Skin epidermis (tissue), 12 donors: ENCODE measurements at regions not wholly inside any gene's neighbourhood (a gene's known extent, or its start where the extent isn't known, plus 50 kb on each side); places are given as distances from the start of the nearest gene placed in this dataset.

Experiments
- H3K27ac ChIP-seq, 21 experiments: fragments of 200-600 bp; sonication (generic) in 11 of 21; one replicate each; pipeline ENCODE4 v1.5.0; 2020; ENCODE audit warnings: mild to moderate bottlenecking in 3 of 21, inconsistent platforms in 2 of 21, moderate library complexity in 2 of 21
- H3K4me3 ChIP-seq, 7 experiments: fragments of 200-600 bp; sonication (generic) in 2 of 7; one replicate each; pipeline ENCODE4 v1.5.0; 2020; ENCODE audit warnings: inconsistent platforms in 2 of 7, mild to moderate bottlenecking in 2 of 7, moderate library complexity in 1 of 7

- Histone ChIP-seq H3K27ac (no peak overlapping the region), H3K4me3 (no peak overlapping the region)
These were observed 452.7 kb downstream of the SUCLA2 start for GRCh38 chr13:47548294-47548840.

GRCh38 chr13:47546391-47547225, 454.5 kb downstream of the SUCLA2 start:
- Histone ChIP-seq H3K4me3 (no peak overlapping the region), H3K27ac (no peak overlapping the region)

- H3K4me3 ChIP-seq: no peak overlapping the region
- no peak overlapping the region for H3K27ac ChIP-seq
These were observed 455.7 kb downstream of the SUCLA2 start for GRCh38 chr13:47545201-47546024.

- Histone ChIP-seq H3K27ac (no peak overlapping the region), H3K4me3 (no peak overlapping the region)
These were observed 461.8 kb downstream of the SUCLA2 start for GRCh38 chr13:47539317-47539716.

GRCh38 chr13:47523771-47524170, 477.3 kb downstream of the SUCLA2 start:
- Histone ChIP-seq H3K27ac (no peak overlapping the region), H3K4me3 (no peak overlapping the region)

- no peak overlapping the region for H3K27ac ChIP-seq
- no peak overlapping the region for H3K4me3 ChIP-seq
These were observed 479.1 kb downstream of the SUCLA2 start for GRCh38 chr13:47521890-47522487.

- no peak overlapping the region for H3K4me3 ChIP-seq
- H3K27ac ChIP-seq: no peak overlapping the region
These were observed 481.4 kb downstream of the SUCLA2 start for GRCh38 chr13:47519626-47520025.

- Histone ChIP-seq H3K4me3 (no peak overlapping the region), H3K27ac (no peak overlapping the region)
These were observed 482.5 kb downstream of the SUCLA2 start for GRCh38 chr13:47518530-47518929.

- Histone ChIP-seq H3K27ac (no peak overlapping the region), H3K4me3 (no peak overlapping the region)
These were observed 489.4 kb downstream of the SUCLA2 start for GRCh38 chr13:47511647-47512046.

GRCh38 chr13:47508527-47509228, 492.4 kb downstream of the SUCLA2 start:
- H3K4me3 ChIP-seq: no peak overlapping the region
- H3K27ac ChIP-seq: no peak overlapping the region

GRCh38 chr13:47503475-47503874, 497.6 kb downstream of the SUCLA2 start:
- no peak overlapping the region for H3K27ac ChIP-seq
- H3K4me3 ChIP-seq: no peak overlapping the region

GRCh38 chr13:47502166-47502565, 498.9 kb downstream of the SUCLA2 start:
- Histone ChIP-seq H3K27ac (no peak overlapping the region), H3K4me3 (no peak overlapping the region)

GRCh38 chr13:47499358-47500150, 501.5 kb downstream of the SUCLA2 start:
- H3K27ac ChIP-seq: no peak overlapping the region

GRCh38 chr13:47484548-47484947, 516.5 kb downstream of the SUCLA2 start:
- H3K4me3 ChIP-seq: no peak overlapping the region
- H3K27ac ChIP-seq: peak overlapping the region in 1 of 21 experiments; percentile 43

More at GRCh38 chr13:47499358-47500150, 501.5 kb downstream of the SUCLA2 start:
- H3K4me3 ChIP-seq: no peak overlapping the region

- Histone ChIP-seq H3K27ac (no peak overlapping the region), H3K4me3 (no peak overlapping the region)
These were observed 519.5 kb downstream of the SUCLA2 start for GRCh38 chr13:47481536-47481935.

GRCh38 chr13:47480951-47481350, 520.1 kb downstream of the SUCLA2 start:
- Histone ChIP-seq H3K27ac (no peak overlapping the region), H3K4me3 (no peak overlapping the region)

GRCh38 chr13:47480121-47480520, 521.0 kb downstream of the SUCLA2 start:
- Histone ChIP-seq H3K4me3 (no peak overlapping the region), H3K27ac (peak overlapping the region in 3 of 21 experiments; percentile 26 to 50 (median 40))

- H3K27ac ChIP-seq: no peak overlapping the region
- H3K4me3 ChIP-seq: no peak overlapping the region
These were observed 522.1 kb downstream of the SUCLA2 start for GRCh38 chr13:47478985-47479384.

GRCh38 chr13:47475441-47475948, 525.6 kb downstream of the SUCLA2 start:
- Histone ChIP-seq H3K27ac (no peak overlapping the region), H3K4me3 (no peak overlapping the region)
